ENCODE measurements at regions not wholly inside any gene's neighbourhood (a gene's known extent, or its start where the extent isn't known, plus 50 kb on each side); places are given as distances from the start of the nearest gene placed in this dataset.

GRCh38 chr6:149249370-149250357 is 67.8 kb upstream of the TAB2 start:
- Histone ChIP-seq H3K36me3 (ENCODE audit: insufficient read depth) (no peaks in the 10 kb centered on the region), H3K27me3 (ENCODE audit: insufficient read depth) (no peaks in the 10 kb centered on the region), H3F3A (replicated peaks; ENCODE audit: low read depth) (no peaks in the 10 kb centered on the region), H4K20me1 (replicated peaks; ENCODE audit: insufficient read depth) (no peaks in the 10 kb centered on the region), H3K79me2 (replicated peaks; ENCODE audit: insufficient read depth) (no peaks in the 10 kb centered on the region), H3K4me3 (no peak overlapping the region), H3K9me2 (ENCODE audit: insufficient read depth) (peaks cover under 1% of the 10 kb centered on the region; the same call in 1 of the 2 replicates), H3K4me2 (no peak overlapping the region), H3K4me1 (ENCODE audit: insufficient read depth) (no peaks in the 10 kb centered on the region), H2AFZ (no peak overlapping the region), H3K27ac (ENCODE audit: low read depth) (no peak overlapping the region)
- no peak for ATAC-seq
- DNase-seq (ENCODE audit: low spot score) = no peak
- no peak overlapping the region for H3K27ac Mint-ChIP-seq
- peaks cover 6% of the 10 kb centered on the region for H3K4me1 Mint-ChIP-seq
- no peak overlapping the region for H3K4me3 Mint-ChIP-seq
- peaks cover 2% of the 10 kb centered on the region for H3K27me3 Mint-ChIP-seq (ENCODE audit: insufficient read depth, low read depth, poor library complexity)
- no peaks in the 10 kb centered on the region for H3K36me3 Mint-ChIP-seq (ENCODE audit: low read depth)
- no peaks in the 10 kb centered on the region for H3K9me3 Mint-ChIP-seq
- no peak for TF ChIP-seq EZH2phosphoT487 (IDR thresholded peaks at IDR 0.05; ENCODE audit: unreplicated experiment)
- no peak for TF ChIP-seq ZNF331 (CRISPR knock-in tag; IDR thresholded peaks at IDR 0.05; ENCODE audit: low read depth)
- TF ChIP-seq JUNB (IDR thresholded peaks at IDR 0.05; ENCODE audit: unreplicated experiment) = no peak
- no peak for TF ChIP-seq EZH2 (IDR thresholded peaks at IDR 0.05; ENCODE audit: low read depth, unreplicated experiment)
- TF ChIP-seq CTCF (conservative IDR thresholded peaks at IDR 0.05; ENCODE audit: low read depth in 2 of 2) = no peak
- no peak for TF ChIP-seq ETS1 (IDR thresholded peaks at IDR 0.05)
- no peak for TF ChIP-seq POLR2AphosphoS5 (IDR thresholded peaks at IDR 0.05; ENCODE audit: low read depth)
- TF ChIP-seq REST (IDR thresholded peaks at IDR 0.05; ENCODE audit: unreplicated experiment) = no peak
- no peak for TF ChIP-seq ZNF462 (CRISPR knock-in tag; IDR thresholded peaks at IDR 0.05)
